Posterior vena cava (tissue), 2 donors: ENCODE measurements at regions not wholly inside any gene's neighbourhood (a gene's known extent, or its start where the extent isn't known, plus 50 kb on each side); places are given as distances from the start of the nearest gene placed in this dataset.
"Not testable (repeated sequence)": the region's sequence is repeated elsewhere in the genome, so short reads cannot be mapped to it uniquely, and the experiment has no call there.

Experiments
- DNase-seq: peaks from one replicate; pipeline ENCODE4 v3.0.0-alpha.2; 2020; ENCODE audit warnings: low spot score
- intact Hi-C, 2 donors: fragments of 100-400 bp; cut with DNase I; formaldehyde crosslinking; loops; one replicate each; pipeline versions ENCODE4 v1.14.1 to v1.14.2; 2022 to 2023
- donor health status: DM: yes; HTN: yes; CAD: no.
- donor health status: DM: yes; HTN: yes; CAD: no.

- intact Hi-C loops: no loop called here
- DNase-seq: no peak
These were observed 1632.8 kb upstream of the CELF4 start for GRCh38 chr18:39198376-39198775.

GRCh38 chr18:39191931-39192330 is 1626.3 kb upstream of the CELF4 start:
- DNase-seq: no peak
- intact Hi-C loops: no loop called here

GRCh38 chr18:39191058-39191457 is 1625.5 kb upstream of the CELF4 start:
- no peak for DNase-seq
- intact Hi-C loops: no loop called here

- intact Hi-C loops: no loop called here
These were observed 1624.9 kb upstream of the CELF4 start for GRCh38 chr18:39190508-39190907.

GRCh38 chr18:39188278-39188677 is 1622.7 kb upstream of the CELF4 start:
- DNase-seq: no peak
- intact Hi-C loops: no loop called here

More at GRCh38 chr18:39190508-39190907, 1624.9 kb upstream of the CELF4 start:
- DNase-seq: no peak

- no peak for DNase-seq
- intact Hi-C loops: no loop called here
These were observed 1620.4 kb upstream of the CELF4 start for GRCh38 chr18:39186008-39186407.

- DNase-seq: no peak
- intact Hi-C loops: no loop called here
These were observed 1618.6 kb upstream of the CELF4 start for GRCh38 chr18:39184176-39184575.

- intact Hi-C loops: no loop called here
- DNase-seq: no peak
These were observed 1612.6 kb upstream of the CELF4 start for GRCh38 chr18:39178166-39178565.

- DNase-seq: no peak
- intact Hi-C loops: no loop called here
These were observed 1607.3 kb upstream of the CELF4 start for GRCh38 chr18:39172695-39173421.

- DNase-seq: no peak
- intact Hi-C loops: no loop called here
These were observed 1603.1 kb upstream of the CELF4 start for GRCh38 chr18:39168723-39169122.

GRCh38 chr18:39167990-39168389 is 1602.4 kb upstream of the CELF4 start:
- intact Hi-C loops: no loop called here
- no peak for DNase-seq

GRCh38 chr18:39166776-39167175 is 1601.2 kb upstream of the CELF4 start:
- no peak for DNase-seq
- intact Hi-C loops: no loop called here

GRCh38 chr18:39162013-39162827 is 1596.6 kb upstream of the CELF4 start:
- intact Hi-C loops: no loop called here
- DNase-seq: no peak

- no peak for DNase-seq
- intact Hi-C loops: no loop called here
These were observed 1583.7 kb upstream of the CELF4 start for GRCh38 chr18:39149211-39149806.

GRCh38 chr18:39134255-39134654 is 1568.7 kb upstream of the CELF4 start:
- intact Hi-C loops: no loop called here
- no peak for DNase-seq

GRCh38 chr18:39127538-39127937 is 1561.9 kb upstream of the CELF4 start:
- DNase-seq, intact Hi-C loops: not testable (repeated sequence)

GRCh38 chr18:39113790-39114189 is 1548.2 kb upstream of the CELF4 start:
- no peak for DNase-seq
- intact Hi-C loops: no loop called here

GRCh38 chr18:39105104-39105503 is 1539.5 kb upstream of the CELF4 start:
- intact Hi-C loops: no loop called here
- DNase-seq: no peak

GRCh38 chr18:39072970-39073369 is 1507.4 kb upstream of the CELF4 start:
- no peak for DNase-seq
- intact Hi-C loops: no loop called here

GRCh38 chr18:39062426-39062825 is 1496.8 kb upstream of the CELF4 start:
- intact Hi-C loops: no loop called here
- no peak for DNase-seq
